ENCODE measurements at regions not wholly inside any gene's neighbourhood (a gene's known extent, or its start where the extent isn't known, plus 50 kb on each side); places are given as distances from the start of the nearest gene placed in this dataset.
A peak's percentile ranks its signal among the peaks of the same experiment; 100 is the strongest.
"Not testable (repeated sequence)": the region's sequence is repeated elsewhere in the genome, so short reads cannot be mapped to it uniquely, and the experiment has no call there.

DNA sequence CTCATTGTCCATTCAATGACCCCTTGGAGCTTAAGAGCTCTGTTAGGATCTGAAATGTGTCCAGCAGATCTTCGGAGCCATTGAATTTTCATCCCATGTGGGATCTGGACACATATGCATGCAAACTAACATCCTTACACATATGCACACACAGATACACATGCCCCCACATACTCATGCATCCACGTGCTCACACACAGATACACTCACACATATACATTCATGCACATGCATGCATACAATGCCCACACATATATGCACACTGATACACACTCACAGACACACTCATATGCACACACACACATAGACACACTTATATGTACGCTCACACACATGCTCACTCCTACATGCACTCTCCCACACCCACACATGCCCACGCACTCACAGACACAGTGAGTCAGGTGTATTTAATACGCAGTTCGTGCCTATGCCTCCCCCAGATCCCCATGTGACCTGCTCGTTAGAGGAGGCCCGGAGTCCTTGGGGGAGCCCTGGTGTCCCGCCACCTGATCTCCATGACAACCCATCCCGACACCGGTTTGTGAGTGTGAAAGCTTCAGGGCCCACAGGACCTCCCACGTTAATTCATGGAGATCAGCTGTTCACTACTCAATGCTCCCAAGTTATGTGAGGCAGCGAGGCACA, 121.9 kb upstream of the SULF2 start:
- peak; percentile 11 for DNase-seq (ENCODE audit: low read depth)

- DNase-seq (ENCODE audit: low read depth), result no peak
Observed at GRCh38 chr20:47906348-47906660, 121.0 kb upstream of the SULF2 start.

GRCh38 chr20:47905628-47906347, 120.5 kb upstream of the SULF2 start:
- no peak for DNase-seq (ENCODE audit: low read depth)

DNA sequence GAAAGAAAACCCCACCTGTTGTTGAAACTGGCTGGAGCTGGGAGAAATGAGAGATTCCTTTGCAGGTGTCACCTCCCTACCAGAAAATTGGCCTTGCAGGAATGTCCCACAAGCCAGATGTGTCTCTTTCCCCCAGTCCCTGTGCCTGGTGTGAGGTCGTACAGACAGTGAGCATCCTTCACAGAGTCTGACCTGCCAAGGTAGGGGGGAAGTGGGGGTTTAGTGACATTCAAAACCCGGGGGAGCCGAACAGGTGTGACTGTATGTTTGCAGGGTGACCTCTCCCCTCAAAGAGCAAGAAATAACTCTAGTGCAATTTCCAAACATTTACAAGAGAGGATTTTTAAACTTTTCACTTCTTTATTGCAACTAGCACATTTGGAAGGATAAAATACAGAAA, 117.7 kb upstream of the SULF2 start:
- not testable (repeated sequence) for DNase-seq (ENCODE audit: low read depth)

GRCh38 chr20:47899313-47899712, 114.0 kb upstream of the SULF2 start:
- not testable (repeated sequence) for DNase-seq (ENCODE audit: low read depth)

DNA sequence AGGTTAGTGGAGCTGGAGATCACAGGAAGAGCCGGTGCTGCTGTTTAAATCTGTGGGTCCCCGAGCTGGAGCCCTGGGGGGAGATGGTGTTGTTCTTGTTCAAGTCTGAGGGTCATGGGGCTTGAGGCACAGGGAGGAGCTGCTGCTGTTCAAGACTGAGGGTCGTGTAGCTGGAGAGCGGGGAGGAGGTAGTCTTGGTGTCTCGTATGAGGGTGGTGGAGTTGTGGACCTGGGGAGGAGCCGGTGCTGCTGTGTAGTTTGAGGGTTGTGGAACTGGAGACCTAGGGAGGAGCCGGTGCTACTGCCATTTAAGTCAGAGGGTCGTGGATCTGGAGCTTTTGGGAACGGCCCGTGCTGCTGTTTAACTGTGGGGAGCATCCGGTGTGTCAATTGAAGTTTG, 112.2 kb upstream of the SULF2 start:
- no peak for DNase-seq (ENCODE audit: low read depth)

GRCh38 chr20:47892681-47893080, 107.4 kb upstream of the SULF2 start:
- DNase-seq (ENCODE audit: low read depth), result not testable (repeated sequence)

DNA sequence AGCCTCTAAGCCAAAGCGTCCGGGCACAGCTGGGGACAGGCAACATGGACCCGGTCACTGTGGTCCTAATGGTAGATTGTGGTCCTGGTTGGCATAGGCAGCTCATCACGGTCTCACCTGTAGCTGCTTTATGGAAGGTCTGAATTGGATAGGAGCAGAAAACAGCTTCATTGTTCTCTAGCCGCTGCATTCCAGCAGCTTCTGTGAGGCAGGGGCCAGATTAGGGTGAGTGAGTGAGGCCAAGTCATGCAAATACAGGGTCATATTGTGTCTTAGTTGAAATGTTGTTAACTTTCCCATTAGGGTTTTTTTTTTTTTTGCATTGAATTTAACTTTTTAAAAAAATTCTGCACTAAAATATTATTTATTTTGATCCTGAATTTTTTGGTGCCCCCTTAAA, 105.4 kb upstream of the SULF2 start:
- not testable (repeated sequence) for DNase-seq (ENCODE audit: low read depth)

DNA sequence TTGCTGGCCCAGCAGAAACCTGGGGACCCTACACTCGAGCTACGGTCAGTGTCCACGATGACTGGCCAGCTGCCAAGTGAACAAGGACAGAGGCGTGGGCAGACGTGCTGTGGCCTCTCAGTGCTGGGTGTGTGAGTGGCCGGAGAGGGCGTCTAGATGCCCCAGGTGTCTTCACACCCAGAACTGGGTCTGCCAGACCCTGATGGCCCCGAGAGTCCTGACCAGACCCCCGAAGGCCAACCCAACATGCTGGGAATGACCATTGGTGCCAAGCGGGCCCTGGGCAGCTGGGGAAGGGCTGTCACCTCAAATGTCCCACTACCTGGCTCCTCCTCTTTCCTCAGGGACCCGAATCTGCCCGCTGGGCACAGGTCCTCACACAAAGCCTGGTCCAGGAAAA, 104.5 kb upstream of the SULF2 start:
- not testable (repeated sequence) for DNase-seq (ENCODE audit: low read depth)

GRCh38 chr20:47888351-47888750, 103.1 kb upstream of the SULF2 start:
- no peak for DNase-seq (ENCODE audit: low read depth)

- DNase-seq (ENCODE audit: low read depth), result no peak
Observed at GRCh38 chr20:47887477-47888080, 102.3 kb upstream of the SULF2 start.

GRCh38 chr20:47887064-47887463, 101.8 kb upstream of the SULF2 start:
- DNase-seq (ENCODE audit: low read depth), result no peak

- no peak for DNase-seq (ENCODE audit: low read depth)
Observed at GRCh38 chr20:47886454-47887041, 101.3 kb upstream of the SULF2 start.

- DNase-seq (ENCODE audit: low read depth), result peak; percentile 9
Observed at GRCh38 chr20:47885909-47886453, 100.7 kb upstream of the SULF2 start.

DNA sequence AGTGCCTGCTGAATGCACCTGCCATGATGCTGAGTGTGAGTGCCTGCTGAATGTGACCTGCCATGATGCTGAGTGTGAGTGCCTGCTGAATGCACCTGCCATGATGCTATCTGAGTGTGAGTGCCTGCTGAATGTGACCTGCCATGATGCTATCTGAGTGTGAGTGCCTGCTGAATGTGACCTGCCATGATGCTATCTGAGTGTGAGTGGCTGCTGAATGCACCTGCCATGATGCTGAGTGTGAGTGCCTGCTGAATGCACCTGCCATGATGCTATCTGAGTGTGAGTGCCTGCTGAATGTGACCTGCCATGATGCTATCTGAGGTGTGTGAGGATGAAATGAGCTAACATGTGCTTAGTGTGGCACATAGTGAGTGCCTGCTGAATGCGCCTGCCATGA, 98.7 kb upstream of the SULF2 start:
- DNase-seq (ENCODE audit: low read depth), result not testable (repeated sequence)

GRCh38 chr20:47883186-47883585, 97.9 kb upstream of the SULF2 start:
- no peak for DNase-seq (ENCODE audit: low read depth)

- no peak for DNase-seq (ENCODE audit: low read depth)
Observed at GRCh38 chr20:47879771-47880170, 94.5 kb upstream of the SULF2 start.

DNA sequence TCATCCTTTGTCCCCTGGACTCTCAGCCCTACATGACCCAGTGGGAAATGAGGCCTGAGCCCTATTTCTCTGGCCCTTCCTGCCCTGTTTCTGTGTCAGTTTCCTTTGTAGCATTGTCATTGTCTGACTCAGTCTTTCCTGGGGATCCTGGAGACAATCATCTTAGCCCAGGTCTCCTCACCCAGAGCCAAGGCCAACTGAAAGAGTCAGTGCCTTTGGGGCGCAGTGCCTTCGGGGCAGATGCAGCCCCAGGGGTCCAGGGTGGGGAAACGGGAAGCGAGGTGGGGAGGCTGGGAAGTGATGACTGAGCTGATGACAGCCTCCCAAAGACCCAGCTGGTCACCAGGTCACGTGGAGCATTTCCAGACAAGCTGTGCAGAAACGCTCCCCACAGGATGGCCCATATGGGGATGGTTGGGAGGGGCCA, 93.3 kb upstream of the SULF2 start:
- no peak for DNase-seq (ENCODE audit: low read depth)

GRCh38 chr20:47876311-47877088, 91.2 kb upstream of the SULF2 start:
- no peak for DNase-seq (ENCODE audit: low read depth)

DNA sequence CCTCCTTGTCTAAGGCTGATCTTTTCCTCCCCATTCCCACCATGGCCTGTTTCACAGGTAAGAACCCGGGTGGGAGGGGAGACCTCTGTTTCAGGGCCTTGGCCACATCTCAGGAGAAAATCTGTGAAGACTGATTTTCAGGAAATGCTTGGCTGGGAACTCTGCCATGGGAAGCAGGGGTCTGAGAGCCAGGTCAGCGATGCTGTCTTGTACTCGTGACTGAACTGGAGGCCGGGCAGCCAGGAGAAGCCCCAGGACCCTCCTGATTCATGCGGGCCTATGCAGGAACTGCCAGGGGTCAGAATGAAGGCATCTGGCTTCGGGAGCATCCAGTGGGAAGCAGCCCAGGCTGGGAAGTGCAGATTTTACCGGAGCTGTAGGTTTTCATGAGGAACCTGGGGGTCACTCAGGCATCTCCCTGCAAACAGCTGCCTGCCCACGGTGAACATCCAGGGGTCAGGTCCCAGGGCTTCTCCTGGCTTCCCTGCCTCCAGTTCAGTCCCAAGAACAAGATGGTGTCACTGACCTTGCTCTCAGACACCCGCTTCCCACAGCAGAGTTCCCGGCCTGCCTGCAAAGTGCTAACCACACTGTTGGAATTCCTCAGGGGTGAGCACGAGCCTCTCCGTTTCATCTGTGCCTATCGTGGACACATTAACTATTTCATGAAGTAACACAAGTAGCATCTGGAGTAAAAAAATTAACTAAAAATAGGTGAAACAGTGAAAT, 90.2 kb upstream of the SULF2 start:
- peak; percentile 38 for DNase-seq (ENCODE audit: low read depth)

DNA sequence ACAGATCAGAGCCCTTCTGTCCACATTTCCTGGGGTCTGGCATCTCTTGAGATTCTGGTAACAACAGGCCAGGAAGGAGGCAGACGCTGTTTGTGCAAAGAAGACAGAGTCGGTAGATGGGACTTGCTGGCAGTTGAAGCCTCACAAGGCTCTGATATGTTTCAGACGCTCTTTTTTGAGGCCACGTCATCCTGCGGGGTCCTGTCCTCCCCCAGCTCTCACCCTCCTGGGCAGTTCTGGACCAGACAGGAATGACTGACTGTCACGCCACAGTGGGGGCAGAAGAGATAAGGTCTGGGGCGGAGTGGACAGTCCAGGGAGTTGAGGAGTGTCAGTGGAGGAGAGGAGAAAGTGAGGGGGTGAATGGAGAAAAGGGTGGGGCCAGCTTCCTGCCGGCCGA, 87.1 kb upstream of the SULF2 start:
- no peak for DNase-seq (ENCODE audit: low read depth)
